ENCODE measurements at regions not wholly inside any gene's neighbourhood (a gene's known extent, or its start where the extent isn't known, plus 50 kb on each side); places are given as distances from the start of the nearest gene placed in this dataset.

- H3K36me3 ChIP-seq: no peaks in the 10 kb centered on the region
- no peaks in the 10 kb centered on the region for H3K9me3 ChIP-seq
- TF ChIP-seq, protein P1, sequence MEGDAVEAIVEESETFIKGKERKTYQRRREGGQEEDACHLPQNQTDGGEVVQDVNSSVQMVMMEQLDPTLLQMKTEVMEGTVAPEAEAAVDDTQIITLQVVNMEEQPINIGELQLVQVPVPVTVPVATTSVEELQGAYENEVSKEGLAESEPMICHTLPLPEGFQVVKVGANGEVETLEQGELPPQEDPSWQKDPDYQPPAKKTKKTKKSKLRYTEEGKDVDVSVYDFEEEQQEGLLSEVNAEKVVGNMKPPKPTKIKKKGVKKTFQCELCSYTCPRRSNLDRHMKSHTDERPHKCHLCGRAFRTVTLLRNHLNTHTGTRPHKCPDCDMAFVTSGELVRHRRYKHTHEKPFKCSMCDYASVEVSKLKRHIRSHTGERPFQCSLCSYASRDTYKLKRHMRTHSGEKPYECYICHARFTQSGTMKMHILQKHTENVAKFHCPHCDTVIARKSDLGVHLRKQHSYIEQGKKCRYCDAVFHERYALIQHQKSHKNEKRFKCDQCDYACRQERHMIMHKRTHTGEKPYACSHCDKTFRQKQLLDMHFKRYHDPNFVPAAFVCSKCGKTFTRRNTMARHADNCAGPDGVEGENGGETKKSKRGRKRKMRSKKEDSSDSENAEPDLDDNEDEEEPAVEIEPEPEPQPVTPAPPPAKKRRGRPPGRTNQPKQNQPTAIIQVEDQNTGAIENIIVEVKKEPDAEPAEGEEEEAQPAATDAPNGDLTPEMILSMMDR (IDR thresholded peaks at IDR 0.05): no peak
- no peak for TF ChIP-seq POLR2A (IDR thresholded peaks at IDR 0.05)
- no peaks in the 10 kb centered on the region for H3K27me3 ChIP-seq
- H3K27ac ChIP-seq: no peak overlapping the region
- H3K4me1 ChIP-seq: no peaks in the 10 kb centered on the region
- no peak overlapping the region for H3K4me3 ChIP-seq
- DNase-seq: no peak
Observed at GRCh38 chr16:9597967-9598730, 506.7 kb downstream of the HAPSTR1 start.

DNA sequence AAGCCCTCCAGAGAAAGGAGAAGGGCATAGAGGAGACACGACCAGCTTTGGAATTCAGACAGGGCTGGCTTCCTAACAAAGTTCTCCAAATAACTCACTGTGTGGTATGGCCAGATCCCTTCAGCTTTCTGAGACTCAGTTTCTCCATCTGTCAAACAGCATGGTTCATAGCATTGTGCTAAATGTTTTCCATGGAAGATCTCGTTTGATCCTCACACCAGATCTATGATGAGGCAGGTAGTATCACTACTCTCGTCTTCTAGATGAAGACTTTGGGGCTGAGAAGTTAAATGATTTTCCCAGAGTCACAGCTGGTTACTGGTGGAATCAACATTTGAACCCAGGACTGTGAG lies 507.3 kb downstream of the HAPSTR1 start:
- no peak for TF ChIP-seq POLR2A (IDR thresholded peaks at IDR 0.05)
- TF ChIP-seq, protein P1 (IDR thresholded peaks at IDR 0.05): no peak
- no peak for DNase-seq
- Histone ChIP-seq H3K9me3 (no peaks in the 10 kb centered on the region), H3K4me1 (no peaks in the 10 kb centered on the region), H3K36me3 (no peaks in the 10 kb centered on the region), H3K27me3 (no peaks in the 10 kb centered on the region), H3K27ac (no peak overlapping the region), H3K4me3 (no peak overlapping the region)

DNA sequence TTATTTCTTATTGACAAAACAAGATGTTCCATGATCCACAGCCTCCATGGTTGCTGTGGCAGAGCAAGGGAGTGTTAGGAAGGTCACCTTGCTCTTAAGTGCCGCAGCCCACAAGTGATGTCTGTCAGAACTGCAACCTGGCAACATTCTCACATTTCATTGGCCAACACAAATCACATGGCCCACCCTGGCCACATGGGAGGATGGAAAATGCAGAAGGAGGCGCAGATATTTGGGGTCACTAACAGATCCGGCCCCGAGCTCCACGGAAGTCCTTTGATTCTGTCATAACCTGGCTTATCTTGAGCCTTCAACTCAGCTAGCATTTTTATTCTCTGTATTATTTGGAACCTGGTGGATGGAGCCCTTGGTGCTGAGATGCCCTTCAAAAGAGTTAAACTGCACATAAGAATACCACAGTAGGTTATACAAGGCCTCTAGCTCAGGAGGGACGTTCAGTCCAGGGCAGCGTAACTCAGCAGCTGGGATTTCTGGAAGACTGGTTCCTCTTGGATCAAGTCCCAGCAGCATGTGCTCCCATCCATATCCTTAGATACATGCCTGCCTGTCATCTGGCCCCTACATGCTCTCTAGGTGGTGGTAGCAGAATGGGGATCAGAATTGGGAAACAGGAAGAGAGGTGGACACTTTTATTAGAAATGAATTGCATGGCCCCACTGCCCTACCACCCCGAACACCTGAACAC lies 508.1 kb downstream of the HAPSTR1 start:
- Histone ChIP-seq H3K4me3 (no peak overlapping the region), H3K9me3 (no peaks in the 10 kb centered on the region), H3K36me3 (no peaks in the 10 kb centered on the region), H3K4me1 (no peaks in the 10 kb centered on the region), H3K27ac (no peak overlapping the region), H3K27me3 (no peaks in the 10 kb centered on the region)
- TF ChIP-seq, protein P1 (IDR thresholded peaks at IDR 0.05): no peak
- TF ChIP-seq POLR2A (IDR thresholded peaks at IDR 0.05): no peak
- DNase-seq: no peak

DNA sequence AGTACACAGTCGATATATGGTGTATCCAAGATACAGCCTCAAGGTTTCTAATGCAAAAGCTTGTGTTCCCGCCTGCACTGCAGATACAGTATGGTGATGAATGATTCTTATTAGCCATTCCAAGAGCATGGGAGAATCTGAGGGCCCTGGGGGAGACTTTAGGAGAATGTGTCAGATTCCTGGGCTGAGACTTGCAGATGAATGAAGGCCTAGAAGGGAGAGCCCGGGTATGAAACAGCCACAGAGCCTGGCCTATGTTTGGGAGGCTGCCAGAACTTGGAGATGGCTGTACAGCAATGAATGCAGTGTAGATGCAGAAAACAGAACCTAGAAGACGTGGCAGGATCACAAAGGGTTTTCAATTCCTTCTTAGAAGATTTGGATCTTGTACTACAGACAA lies 510.7 kb downstream of the HAPSTR1 start:
- H3K4me3 ChIP-seq: no peak overlapping the region
- TF ChIP-seq POLR2A (IDR thresholded peaks at IDR 0.05): no peak
- TF ChIP-seq, protein P1 (IDR thresholded peaks at IDR 0.05): no peak
- no peak for DNase-seq

GRCh38 chr16:9603316-9603715 lies 511.9 kb downstream of the HAPSTR1 start:
- H3K4me3 ChIP-seq: no peak overlapping the region
- no peaks in the 10 kb centered on the region for H3K27me3 ChIP-seq
- TF ChIP-seq, protein P1 (IDR thresholded peaks at IDR 0.05): no peak
- no peak for TF ChIP-seq POLR2A (IDR thresholded peaks at IDR 0.05)

More for the DNA sequence above, 510.7 kb downstream of the HAPSTR1 start:
- Histone ChIP-seq H3K27me3 (no peaks in the 10 kb centered on the region), H3K9me3 (no peaks in the 10 kb centered on the region), H3K4me1 (no peaks in the 10 kb centered on the region), H3K27ac (no peak overlapping the region), H3K36me3 (no peaks in the 10 kb centered on the region)

More at GRCh38 chr16:9603316-9603715, 511.9 kb downstream of the HAPSTR1 start:
- Histone ChIP-seq H3K4me1 (no peaks in the 10 kb centered on the region), H3K9me3 (no peaks in the 10 kb centered on the region), H3K27ac (no peak overlapping the region), H3K36me3 (no peaks in the 10 kb centered on the region)
- DNase-seq: no peak
